Hematopoietic multipotent progenitor cell treated with erythropoietin and hydrocortisone succinate and interleukin-3 and kit ligand, for 6 days (in vitro differentiated cells): ENCODE measurements at regions not wholly inside any gene's neighbourhood (a gene's known extent, or its start where the extent isn't known, plus 50 kb on each side); places are given as distances from the start of the nearest gene placed in this dataset.

ENCODE experiments used
- DNase-seq: peaks from one replicate; pipeline ENCODE4 v3.0.0-alpha.2; 2015

- no peak for DNase-seq
Measured at GRCh38 chr5:104739905-104740304, 1177.3 kb upstream of the NUDT12 start.

GRCh38 chr5:104739503-104739902 is 1176.9 kb upstream of the NUDT12 start:
- DNase-seq: no peak

DNA sequence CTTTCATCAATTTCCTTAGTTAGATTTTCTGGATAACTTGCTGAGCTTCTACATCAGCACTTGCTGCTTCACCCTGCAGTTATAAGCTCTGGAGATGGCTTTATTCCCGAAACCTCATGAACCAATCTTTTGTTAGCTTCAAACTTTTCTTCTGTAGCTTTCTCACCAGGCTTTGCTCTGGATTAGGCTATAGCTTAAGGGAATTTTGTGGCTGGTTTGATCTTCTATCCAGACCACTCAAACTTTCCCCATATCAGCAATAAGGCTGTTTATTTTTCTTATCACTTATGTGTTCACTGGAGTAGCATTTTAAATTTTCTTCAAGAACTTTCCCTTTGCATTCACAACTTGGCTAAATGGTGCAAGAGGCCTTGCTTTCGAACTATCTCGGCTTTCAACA is 1173.5 kb upstream of the NUDT12 start:
- DNase-seq: no peak

GRCh38 chr5:104734046-104734445 is 1171.5 kb upstream of the NUDT12 start:
- DNase-seq: no peak

- no peak for DNase-seq
Measured at GRCh38 chr5:104733063-104733669, 1170.6 kb upstream of the NUDT12 start.

- no peak for DNase-seq
Measured at GRCh38 chr5:104731331-104731730, 1168.7 kb upstream of the NUDT12 start.

- DNase-seq: no peak
Measured at GRCh38 chr5:104708027-104708426, 1145.4 kb upstream of the NUDT12 start.

- no peak for DNase-seq
Measured at GRCh38 chr5:104706600-104706999, 1144.0 kb upstream of the NUDT12 start.

DNA sequence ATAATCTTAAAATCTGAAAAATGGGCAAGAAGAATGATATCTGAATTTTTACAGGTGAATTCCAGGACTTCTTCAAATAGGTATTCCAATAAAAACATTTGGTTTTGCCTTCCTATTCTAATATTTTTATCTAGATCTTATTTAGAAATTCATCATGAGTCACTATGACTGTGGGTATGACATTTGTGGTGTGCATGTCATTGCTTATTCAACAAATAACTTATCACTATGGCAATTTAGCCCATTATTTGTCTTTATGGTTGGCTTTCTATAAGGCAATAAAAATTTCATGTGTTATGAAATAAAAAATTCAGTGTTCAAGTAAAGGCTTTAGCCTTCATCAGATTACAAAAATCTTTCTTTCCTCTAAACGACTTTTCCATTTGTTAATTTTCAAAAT is 1139.6 kb upstream of the NUDT12 start:
- DNase-seq: no peak

- no peak for DNase-seq
Measured at GRCh38 chr5:104699438-104699837, 1136.8 kb upstream of the NUDT12 start.

GRCh38 chr5:104661256-104661655 is 1098.7 kb upstream of the NUDT12 start:
- no peak for DNase-seq

GRCh38 chr5:104659497-104659896 is 1096.9 kb upstream of the NUDT12 start:
- DNase-seq: no peak

GRCh38 chr5:104652271-104652861 is 1089.8 kb upstream of the NUDT12 start:
- DNase-seq: no peak

DNA sequence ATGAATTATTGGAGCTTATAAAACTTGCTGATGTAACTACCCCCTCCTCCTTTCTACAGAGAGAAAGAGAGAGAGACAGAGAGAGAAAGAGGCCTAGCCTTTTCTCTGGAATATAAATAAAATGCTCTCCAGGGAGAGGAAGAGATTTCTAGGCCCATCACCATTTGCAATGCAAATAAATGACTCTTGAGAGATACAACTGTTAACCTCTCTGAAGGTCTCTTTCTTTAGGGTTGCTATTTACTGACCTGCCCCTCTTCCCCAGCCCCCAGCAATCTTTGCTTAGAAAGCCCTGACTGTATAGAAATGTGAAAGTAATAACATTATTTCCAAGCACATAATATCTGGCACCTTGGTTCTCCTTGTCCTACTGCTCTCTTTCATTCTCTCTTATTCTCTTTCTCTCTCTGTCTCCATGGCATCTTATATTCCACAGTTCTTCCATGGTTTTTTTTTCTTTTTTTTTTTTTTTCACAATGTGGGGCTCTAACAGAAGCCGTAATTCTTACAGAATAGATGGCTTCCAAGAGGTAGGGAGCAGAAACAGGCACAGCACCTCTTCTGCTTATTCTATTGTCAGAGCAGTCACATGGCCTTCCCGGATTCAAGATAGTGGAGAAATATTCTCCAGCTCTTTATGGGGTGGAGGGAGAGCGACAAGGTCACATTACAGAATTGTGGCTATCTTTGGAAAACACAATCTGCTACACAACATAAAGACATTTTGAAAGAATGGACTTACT is 1087.9 kb upstream of the NUDT12 start:
- DNase-seq: no peak

DNA sequence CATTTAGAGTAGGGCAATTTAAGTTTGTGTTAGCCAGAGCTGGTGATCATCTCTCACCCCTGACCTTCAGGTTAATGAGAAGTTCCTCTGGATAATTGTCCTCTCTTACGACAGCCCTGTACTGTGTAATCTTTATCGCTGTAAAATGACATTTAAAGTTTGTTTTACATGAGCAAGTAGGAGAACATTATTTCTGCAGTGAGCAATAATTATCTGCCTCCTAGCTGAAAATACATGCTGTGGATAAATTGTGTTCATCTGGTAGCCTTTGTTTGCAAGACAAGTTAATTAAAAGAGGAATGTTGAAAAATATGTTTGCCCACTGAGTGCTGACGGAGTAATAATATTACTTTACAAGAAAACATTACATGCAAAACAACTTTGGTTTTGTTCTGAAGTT is 1083.8 kb upstream of the NUDT12 start:
- DNase-seq: no peak

- DNase-seq: no peak
Measured at GRCh38 chr5:104643320-104643719, 1080.7 kb upstream of the NUDT12 start.

DNA sequence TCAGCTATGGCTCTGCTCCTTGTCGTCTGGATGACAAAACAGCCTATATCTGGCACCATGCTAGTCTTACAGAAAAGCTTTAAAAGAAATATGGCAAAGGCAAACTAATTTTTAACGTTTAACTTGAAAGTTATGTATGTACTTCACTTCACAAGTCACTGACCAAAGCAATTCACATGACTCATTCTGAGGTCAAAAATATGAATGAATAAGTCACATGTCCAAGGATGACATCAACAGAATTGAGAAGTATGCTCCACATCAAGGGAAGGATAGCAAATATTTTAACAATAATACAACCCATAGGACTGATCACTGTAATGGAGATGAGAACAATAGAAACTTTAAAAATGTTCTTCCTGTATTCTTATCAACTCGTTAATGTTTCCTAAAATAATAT is 1072.6 kb upstream of the NUDT12 start:
- DNase-seq: no peak

GRCh38 chr5:104628911-104629310 is 1066.3 kb upstream of the NUDT12 start:
- peak; percentile 2 for DNase-seq

GRCh38 chr5:104626122-104626521 is 1063.5 kb upstream of the NUDT12 start:
- DNase-seq: no peak

DNA sequence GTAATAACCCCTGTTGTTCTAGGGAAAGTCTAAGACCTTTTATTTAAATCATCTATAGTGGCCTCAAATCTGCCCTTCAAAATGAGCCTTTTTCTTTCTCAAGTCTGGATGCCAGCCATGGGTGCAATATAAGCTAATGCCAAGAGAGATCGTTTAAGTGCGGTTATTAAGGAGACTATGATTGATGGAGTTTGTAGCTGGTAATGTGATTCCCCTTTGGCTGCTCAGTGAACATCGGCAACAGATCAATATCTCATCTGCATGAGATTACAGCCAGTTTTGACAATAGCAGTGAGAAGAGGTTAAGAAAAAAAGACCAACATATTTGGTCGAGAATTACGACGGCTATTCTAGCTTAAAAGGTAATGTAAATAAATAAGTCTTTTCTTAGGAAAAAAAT is 1049.4 kb upstream of the NUDT12 start:
- DNase-seq: no peak

DNA sequence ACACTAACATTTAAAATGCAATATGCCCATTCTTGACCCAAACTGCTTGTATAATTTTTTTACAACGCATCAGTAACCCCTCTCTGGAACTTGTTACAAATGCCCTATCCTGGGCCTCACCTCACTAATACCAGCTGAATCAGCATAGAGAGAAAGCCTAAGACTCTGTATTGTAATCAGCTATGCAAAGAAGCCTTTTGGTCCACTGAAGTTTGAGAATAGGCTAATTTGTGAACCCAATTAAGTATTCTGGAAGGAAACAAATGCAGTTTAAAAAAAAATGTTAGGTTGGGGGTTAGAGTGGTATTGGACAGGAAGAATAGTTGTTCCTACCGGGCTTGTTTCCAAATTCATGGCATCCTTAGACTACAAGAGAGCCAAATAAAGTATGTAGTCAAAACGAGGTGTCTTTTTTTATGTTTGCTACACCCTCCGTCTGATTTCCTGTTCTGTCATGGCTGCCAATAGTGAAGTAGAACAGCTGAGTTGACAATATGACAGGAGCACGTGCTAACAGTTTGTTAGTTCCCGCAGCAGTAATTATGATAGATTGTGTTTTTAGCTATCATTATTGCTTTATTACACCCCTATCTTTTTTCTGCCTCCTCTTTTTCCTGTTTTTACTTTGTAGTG is 1048.7 kb upstream of the NUDT12 start:
- DNase-seq: no peak

DNA sequence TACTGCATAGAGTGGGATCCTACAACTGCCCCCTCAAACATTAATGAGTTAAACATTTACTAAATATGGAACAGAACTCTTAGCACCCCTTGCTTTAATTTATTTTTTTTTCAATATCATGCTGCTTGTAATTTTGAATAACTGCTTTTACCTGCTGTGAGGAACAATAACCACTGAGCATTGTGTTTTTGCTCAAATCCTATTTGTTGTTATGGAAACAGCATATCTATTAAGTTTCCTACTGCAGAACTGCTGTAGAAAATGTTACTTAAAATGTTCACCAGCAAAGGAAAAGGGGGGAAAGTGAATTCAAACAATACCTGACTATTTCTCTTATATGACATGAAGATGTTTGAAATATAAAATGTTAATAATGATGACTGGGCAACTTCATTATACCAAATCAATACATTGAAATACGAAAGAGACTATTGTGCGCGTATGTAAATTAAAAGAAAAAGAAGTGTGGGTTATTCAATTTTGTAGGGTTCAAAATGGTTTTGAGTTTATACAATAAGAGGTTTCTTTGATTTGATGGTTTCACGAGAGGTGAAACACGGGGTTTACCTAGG is 1043.8 kb upstream of the NUDT12 start:
- DNase-seq: no peak

DNA sequence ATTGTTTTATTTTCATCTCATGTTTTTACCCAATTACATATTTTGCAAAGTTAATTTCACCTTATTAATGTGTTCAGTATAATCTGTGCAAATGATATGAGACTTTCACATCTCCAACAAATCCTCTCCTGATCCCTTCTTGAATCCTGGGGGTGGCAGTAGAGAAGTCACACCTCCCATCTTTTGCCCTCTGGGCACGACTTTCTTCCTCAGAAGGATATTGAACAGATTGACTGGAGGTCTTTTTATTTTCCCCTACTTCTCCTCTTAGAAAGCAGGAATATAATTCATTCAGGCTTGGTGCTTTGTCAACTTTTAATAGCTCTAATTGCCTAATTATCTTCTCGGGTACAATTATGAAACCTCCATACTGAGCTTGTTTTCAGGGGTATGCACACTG is 1037.1 kb upstream of the NUDT12 start:
- DNase-seq: no peak

- no peak for DNase-seq
Measured at GRCh38 chr5:104598285-104598684, 1035.7 kb upstream of the NUDT12 start.
